Thoracic aorta (tissue), 2 donors: ENCODE measurements at regions not wholly inside any gene's neighbourhood (a gene's known extent, or its start where the extent isn't known, plus 50 kb on each side); places are given as distances from the start of the nearest gene placed in this dataset.

Source experiments
- ATAC-seq: fragments of 150-250 bp; one replicate; pipeline ENCODE4 v1.8.0; 2017; ENCODE audit warnings: low read depth; ENCODE audit not compliant: insufficient number of reproducible peaks, low FRiP score
- DNase-seq: peaks from one replicate; pipeline ENCODE4 v3.0.0-alpha.2; 2020; ENCODE audit warnings: low spot score
- H3K27ac ChIP-seq, 2 donors: fragments of 200-600 bp; sonication (generic); 1 replicate in 1 of 2; 2 replicates in 1 of 2; pipeline ENCODE4 v1.5.1; 2016; ENCODE audit warnings: mild to moderate bottlenecking in 2 of 2, moderate library complexity in 2 of 2
- H3K27me3 ChIP-seq: fragments of 200-600 bp; sonication (generic); replicated peaks from 2 replicates; pipeline ENCODE4 v1.6.0; 2016; ENCODE audit warnings: mild to moderate bottlenecking; ENCODE audit not compliant: insufficient read depth
- H3K36me3 ChIP-seq: fragments of 200-600 bp; sonication (generic); one replicate; pipeline ENCODE4 v1.5.1; 2016
- H3K4me1 ChIP-seq, 2 donors: fragments of 200-600 bp; sonication (generic); 1 replicate in 1 of 2; 2 replicates in 1 of 2; pipeline versions ENCODE4 v1.5.1 to v1.6.0; 2016; ENCODE audit warnings: low read depth in 2 of 2, mild to moderate bottlenecking in 1 of 2; ENCODE audit not compliant: control insufficient read depth in 1 of 2
- H3K4me3 ChIP-seq: fragments of 200-600 bp; sonication (generic); 2 replicates; pipeline ENCODE4 v1.5.1; 2016; ENCODE audit warnings: mild to moderate bottlenecking
- H3K9me3 ChIP-seq: fragments of 200-600 bp; sonication (generic); 2 replicates; pipeline ENCODE4 v1.5.1; 2016
- TF ChIP-seq, protein P1 (sequence below): fragments of 200-600 bp; sonication (generic); IDR thresholded peaks from one replicate; pipeline ENCODE4 v1.5.1; 2019; ENCODE audit warnings: antibody characterized with exemption

DNA sequence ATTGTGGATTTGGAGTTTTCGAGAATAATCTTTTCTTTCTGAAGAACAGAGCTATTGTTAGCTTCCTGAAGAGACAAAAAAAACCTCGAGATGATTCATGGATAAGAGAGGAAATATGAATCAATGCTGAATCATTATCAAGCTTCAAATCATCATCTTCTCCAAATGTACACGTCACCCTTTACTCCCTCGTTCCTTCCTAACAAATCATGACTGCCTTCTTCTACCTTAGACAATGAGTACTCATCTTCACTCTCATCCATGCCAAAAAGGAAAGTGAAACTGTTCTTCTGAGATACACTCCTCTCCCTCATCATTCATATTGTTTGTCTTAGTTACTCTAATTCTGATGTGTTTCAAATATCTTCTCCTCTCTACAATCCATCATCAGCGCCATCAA, 1115.8 kb upstream of the ATXN7L3B start:
- no peak overlapping the region for H3K4me3 ChIP-seq
- ATAC-seq: no peak
- DNase-seq: no peak
- H3K4me1 ChIP-seq: no peaks in the 10 kb centered on the region
- H3K36me3 ChIP-seq: no peaks in the 10 kb centered on the region
- H3K27me3 ChIP-seq: no peaks in the 10 kb centered on the region
- no peaks in the 10 kb centered on the region for H3K9me3 ChIP-seq
- TF ChIP-seq, protein P1, sequence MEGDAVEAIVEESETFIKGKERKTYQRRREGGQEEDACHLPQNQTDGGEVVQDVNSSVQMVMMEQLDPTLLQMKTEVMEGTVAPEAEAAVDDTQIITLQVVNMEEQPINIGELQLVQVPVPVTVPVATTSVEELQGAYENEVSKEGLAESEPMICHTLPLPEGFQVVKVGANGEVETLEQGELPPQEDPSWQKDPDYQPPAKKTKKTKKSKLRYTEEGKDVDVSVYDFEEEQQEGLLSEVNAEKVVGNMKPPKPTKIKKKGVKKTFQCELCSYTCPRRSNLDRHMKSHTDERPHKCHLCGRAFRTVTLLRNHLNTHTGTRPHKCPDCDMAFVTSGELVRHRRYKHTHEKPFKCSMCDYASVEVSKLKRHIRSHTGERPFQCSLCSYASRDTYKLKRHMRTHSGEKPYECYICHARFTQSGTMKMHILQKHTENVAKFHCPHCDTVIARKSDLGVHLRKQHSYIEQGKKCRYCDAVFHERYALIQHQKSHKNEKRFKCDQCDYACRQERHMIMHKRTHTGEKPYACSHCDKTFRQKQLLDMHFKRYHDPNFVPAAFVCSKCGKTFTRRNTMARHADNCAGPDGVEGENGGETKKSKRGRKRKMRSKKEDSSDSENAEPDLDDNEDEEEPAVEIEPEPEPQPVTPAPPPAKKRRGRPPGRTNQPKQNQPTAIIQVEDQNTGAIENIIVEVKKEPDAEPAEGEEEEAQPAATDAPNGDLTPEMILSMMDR: no peak
- no peak overlapping the region for H3K27ac ChIP-seq

DNA sequence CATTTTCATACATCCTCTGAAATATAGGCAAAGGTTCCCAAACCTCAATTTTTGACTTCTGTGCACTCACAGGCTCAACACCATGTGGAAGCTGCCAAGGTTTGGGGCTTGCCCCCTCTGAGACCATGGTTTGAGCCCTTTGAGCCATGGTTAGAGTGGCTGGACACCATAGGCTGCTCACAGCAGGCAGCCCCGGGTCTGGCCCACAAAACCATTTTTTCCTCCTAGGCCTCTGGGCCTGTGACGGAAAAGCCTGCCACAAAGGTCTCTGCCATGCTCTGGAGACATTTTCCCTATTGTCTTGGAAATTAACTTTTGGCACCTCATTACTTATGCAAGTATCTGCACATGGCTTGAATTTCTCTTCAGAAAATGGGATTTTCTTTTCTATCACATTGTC, 1113.2 kb upstream of the ATXN7L3B start:
- TF ChIP-seq, protein P1: no peak
- Histone ChIP-seq H3K27ac (no peak overlapping the region), H3K27me3 (no peaks in the 10 kb centered on the region), H3K4me3 (no peak overlapping the region), H3K4me1 (no peaks in the 10 kb centered on the region), H3K9me3 (no peaks in the 10 kb centered on the region), H3K36me3 (no peaks in the 10 kb centered on the region)
- DNase-seq: no peak
- ATAC-seq: no peak

DNA sequence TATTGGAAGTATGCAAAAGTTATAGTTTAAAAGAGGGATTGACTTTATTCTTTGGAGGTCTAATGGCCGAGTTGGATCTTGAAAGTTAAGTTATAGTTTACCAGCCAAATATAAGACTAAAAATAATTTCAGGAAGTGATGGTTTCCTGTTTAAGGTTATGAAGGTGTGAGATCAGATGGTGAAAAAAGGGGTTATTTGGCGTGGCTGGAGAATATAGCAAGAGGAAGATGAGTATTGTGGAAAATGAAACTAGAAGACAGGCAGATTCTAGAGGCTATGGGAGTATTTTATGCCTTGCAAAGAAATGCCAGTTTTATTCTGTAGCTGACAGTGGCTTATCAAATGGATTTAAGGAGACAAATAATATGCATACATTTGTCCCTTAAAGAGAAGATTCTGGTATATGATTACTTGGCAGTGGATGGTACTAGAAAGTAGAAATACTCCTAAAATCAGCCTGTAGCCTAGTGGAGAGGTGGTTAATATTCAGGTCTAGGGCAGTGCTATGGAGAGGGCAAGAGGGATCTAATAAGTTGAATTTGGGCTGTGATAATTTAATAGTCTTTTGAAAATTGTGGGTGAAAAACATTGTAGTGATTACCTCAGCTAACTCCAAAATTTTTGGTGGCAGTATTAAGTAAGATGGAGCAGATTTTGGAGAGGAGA, 1091.8 kb upstream of the ATXN7L3B start:
- H3K27me3 ChIP-seq: no peaks in the 10 kb centered on the region
- no peak overlapping the region for H3K4me3 ChIP-seq
- H3K9me3 ChIP-seq: no peaks in the 10 kb centered on the region
- no peak overlapping the region for H3K27ac ChIP-seq
- no peak for DNase-seq
- TF ChIP-seq, protein P1: no peak
- no peak for ATAC-seq
- no peaks in the 10 kb centered on the region for H3K4me1 ChIP-seq
- H3K36me3 ChIP-seq: no peaks in the 10 kb centered on the region

DNA sequence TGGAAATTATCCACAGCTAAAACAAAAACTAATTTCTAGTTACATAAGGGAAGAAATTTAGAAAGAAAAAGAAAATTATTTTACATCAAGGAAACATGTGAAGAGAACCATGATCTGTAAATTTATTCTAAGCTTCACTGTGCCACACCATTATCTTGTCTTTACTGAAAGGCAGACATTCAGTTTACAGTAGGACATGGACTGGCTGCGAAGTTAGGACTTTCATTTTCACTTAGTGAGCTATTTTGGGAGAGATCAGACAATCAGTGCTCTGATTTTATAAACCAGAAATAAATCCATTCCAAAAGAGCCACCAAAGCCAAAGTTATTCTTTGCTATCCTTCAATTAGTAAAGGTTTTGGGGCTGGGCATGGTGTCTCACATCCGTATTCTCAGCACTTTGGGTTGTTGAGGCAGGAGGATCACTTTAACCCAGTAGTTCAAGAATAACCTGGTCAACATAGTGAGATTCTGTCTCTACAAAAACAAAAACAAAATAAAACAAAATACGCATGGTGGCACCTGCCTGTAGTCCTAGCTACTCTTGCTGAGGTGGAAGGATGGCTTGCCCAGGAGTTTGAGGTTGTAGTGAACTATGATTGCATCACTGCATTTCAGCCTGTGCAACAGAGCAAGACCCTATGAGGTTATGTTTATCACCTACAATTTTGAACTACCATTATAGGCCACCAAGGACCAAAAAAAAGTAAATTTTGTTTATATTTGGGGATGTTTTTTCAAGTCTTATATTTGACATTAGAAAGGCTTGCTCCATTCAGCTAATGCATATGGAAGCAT, 1084.8 kb upstream of the ATXN7L3B start:
- TF ChIP-seq, protein P1: no peak
- Histone ChIP-seq H3K36me3 (no peaks in the 10 kb centered on the region), H3K9me3 (no peaks in the 10 kb centered on the region), H3K4me1 (no peaks in the 10 kb centered on the region), H3K27me3 (no peaks in the 10 kb centered on the region), H3K27ac (no peak overlapping the region), H3K4me3 (no peak overlapping the region)
- no peak for ATAC-seq
- no peak for DNase-seq

DNA sequence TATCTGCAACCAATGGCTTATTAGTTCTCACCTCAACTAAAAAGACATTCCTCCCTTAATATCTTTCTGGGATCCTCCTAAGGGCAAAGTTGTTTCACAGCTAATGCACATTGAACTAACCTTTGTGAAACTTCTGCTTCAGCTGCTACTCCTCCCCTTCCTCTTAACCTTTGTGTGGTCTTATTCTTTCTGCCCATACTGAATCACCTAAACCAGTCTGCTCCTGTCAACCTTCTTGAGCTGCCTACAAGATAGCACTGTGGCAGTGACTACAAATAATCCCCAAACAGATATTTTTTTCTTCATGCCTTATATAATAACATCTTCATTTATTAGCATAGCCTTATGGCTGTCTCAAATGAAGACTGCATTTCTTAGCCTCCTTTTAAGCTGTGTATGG, 1077.4 kb upstream of the ATXN7L3B start:
- DNase-seq: no peak
- TF ChIP-seq, protein P1: no peak

More for the DNA sequence above, 1077.4 kb upstream of the ATXN7L3B start:
- no peaks in the 10 kb centered on the region for H3K36me3 ChIP-seq
- no peaks in the 10 kb centered on the region for H3K27me3 ChIP-seq
- H3K4me1 ChIP-seq: no peaks in the 10 kb centered on the region
- ATAC-seq: no peak
- no peaks in the 10 kb centered on the region for H3K9me3 ChIP-seq
- no peak overlapping the region for H3K27ac ChIP-seq
- no peak overlapping the region for H3K4me3 ChIP-seq
